Keratinocyte (primary cell): ENCODE measurements at regions not wholly inside any gene's neighbourhood (a gene's known extent, or its start where the extent isn't known, plus 50 kb on each side); places are given as distances from the start of the nearest gene placed in this dataset.

Source experiments
- DNase-seq: peaks from one replicate; pipeline ENCODE4 v3.0.0-alpha.2; 2011; ENCODE audit warnings: low read depth, missing footprints, low spot score
- FAIRE-seq: peaks from 2 replicates; lab custom pipeline; 2011; peaks lifted over from hg19 to GRCh38; lab: Jason Lieb, UNC
- H2AFZ ChIP-seq: 2 replicates; pipeline ENCODE4 v1.6.0; 2012; ENCODE audit warnings: low read length, control low read depth, inconsistent platforms; ENCODE audit not compliant: control insufficient read depth
- H3K27ac ChIP-seq: 2 replicates; pipeline ENCODE4 v1.5.1; 2011; ENCODE audit warnings: low read length; ENCODE audit not compliant: control insufficient read depth, insufficient read depth
- H3K27me3 ChIP-seq: 3 replicates; pipeline ENCODE4 v1.6.0; 2011; ENCODE audit warnings: low read length; ENCODE audit not compliant: control insufficient read depth, insufficient read depth; ENCODE audit errors: extremely low read depth
- H3K36me3 ChIP-seq, 2 experiments: 2 replicates in 1 of 2; 3 replicates in 1 of 2; pipeline ENCODE4 v1.5.1; 2011; ENCODE audit warnings: low read length in 2 of 2, mild to moderate bottlenecking in 1 of 2; ENCODE audit not compliant: control insufficient read depth in 2 of 2, insufficient read depth in 2 of 2; ENCODE audit errors: extremely low read depth in 1 of 2
- H3K4me1 ChIP-seq: 3 replicates; pipeline ENCODE4 v1.5.1; 2011; ENCODE audit warnings: low read length; ENCODE audit not compliant: control insufficient read depth, insufficient read depth; ENCODE audit errors: extremely low read depth
- H3K4me2 ChIP-seq: 3 replicates; pipeline ENCODE4 v1.6.0; 2011; ENCODE audit warnings: low read depth, low read length; ENCODE audit not compliant: control insufficient read depth, insufficient read depth; ENCODE audit errors: extremely low read depth
- H3K4me3 ChIP-seq, 3 experiments: fragments of 200-600 bp in 1 of 3; sonication (generic) in 1 of 3; 2 replicates in 2 of 3; 3 replicates in 1 of 3; pipeline ENCODE4 v1.5.1; 2011 to 2016; ENCODE audit warnings: low read length in 3 of 3, mild to moderate bottlenecking in 3 of 3, control low read depth in 2 of 3, inconsistent platforms in 1 of 3, low read depth in 1 of 3, mixed read lengths in 1 of 3, mixed run types in 1 of 3, moderate library complexity in 1 of 3; ENCODE audit not compliant: control insufficient read depth in 2 of 3, insufficient read depth in 2 of 3; ENCODE audit errors: extremely low read depth in 1 of 3
- H3K79me2 ChIP-seq: 2 replicates; pipeline ENCODE4 v1.6.0; 2012; ENCODE audit warnings: low read length; ENCODE audit not compliant: control insufficient read depth, insufficient read depth
- H3K9ac ChIP-seq: 3 replicates; pipeline ENCODE4 v1.6.0; 2011; ENCODE audit warnings: low read length; ENCODE audit not compliant: control insufficient read depth, insufficient read depth; ENCODE audit errors: extremely low read depth
- H3K9me1 ChIP-seq: 3 replicates; pipeline ENCODE4 v1.6.0; 2011; ENCODE audit warnings: low read length; ENCODE audit not compliant: control insufficient read depth, insufficient read depth; ENCODE audit errors: extremely low read depth
- H3K9me3 ChIP-seq: 2 replicates; pipeline ENCODE4 v1.5.1; 2012; ENCODE audit warnings: low read depth, low read length; ENCODE audit not compliant: control insufficient read depth
- H4K20me1 ChIP-seq: 3 replicates; pipeline ENCODE4 v1.6.0; 2011; ENCODE audit warnings: low read length; ENCODE audit not compliant: control insufficient read depth, insufficient read depth; ENCODE audit errors: extremely low read depth
- EZH2 ChIP-seq: IDR thresholded peaks from one replicate; pipeline ENCODE4 v1.6.1; 2012; ENCODE audit warnings: inconsistent platforms, mild to moderate bottlenecking, low read length, moderate library complexity
- dilution Hi-C: fragments of 300-500 bp; cut with MboI; formaldehyde crosslinking; loops from one replicate; pipeline ENCODE4 v1.7.0; 2020; ENCODE audit warnings: low sequenced_read_pairs; ENCODE audit not compliant: extremely low pct_ligation_motif_present
- TF ChIP-seq, protein P1 (sequence below), 3 experiments: IDR thresholded peaks in 1 of 3; conservative IDR thresholded peaks in 1 of 3; optimal IDR thresholded peaks in 1 of 3; 2 replicates in 2 of 3; 3 replicates in 1 of 3; pipeline versions ENCODE3 to v1.5.1; 2011; ENCODE audit warnings: low read length in 3 of 3, mild to moderate bottlenecking in 3 of 3, moderate library complexity in 2 of 3, control low read depth in 1 of 3, inconsistent platforms in 1 of 3; ENCODE audit not compliant: insufficient read depth in 2 of 3; ENCODE audit errors: extremely low read depth in 1 of 3

DNA sequence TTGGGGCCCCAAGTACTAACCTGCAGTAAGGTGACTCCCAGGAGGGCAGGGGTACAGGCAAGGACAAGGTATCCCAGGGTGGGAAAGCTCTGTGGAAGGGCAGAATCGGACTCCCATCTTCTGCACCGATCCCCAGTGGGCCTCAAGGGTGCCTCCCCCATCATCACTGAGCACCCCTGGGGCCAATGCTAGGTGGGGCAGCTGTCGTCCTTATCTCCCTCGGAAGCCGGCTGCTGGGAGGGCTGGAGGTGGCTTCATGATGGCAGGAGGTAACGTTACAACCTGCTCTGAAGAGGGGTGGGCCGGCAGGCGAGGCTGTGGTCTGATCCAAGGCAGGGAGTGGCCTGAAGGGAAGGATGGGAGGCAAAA, 87.6 kb upstream of the LINC01488 start:
- H3K9ac ChIP-seq: no peak overlapping the region
- no peak for DNase-seq
- H2AFZ ChIP-seq: no peak overlapping the region
- peaks cover 6% of the 10 kb centered on the region for H3K27me3 ChIP-seq
- H3K79me2 ChIP-seq: no peaks in the 10 kb centered on the region
- dilution Hi-C loops: no loop called here
- no peak overlapping the region for H3K27ac ChIP-seq
- no peak overlapping the region for H3K4me3 ChIP-seq
- H3K4me2 ChIP-seq: no peak overlapping the region
- H3K9me3 ChIP-seq: no peaks in the 10 kb centered on the region
- no peaks in the 10 kb centered on the region for H4K20me1 ChIP-seq
- H3K9me1 ChIP-seq: no peaks in the 10 kb centered on the region
- H3K36me3 ChIP-seq: no peaks in the 10 kb centered on the region
- peaks cover 3% of the 10 kb centered on the region for H3K4me1 ChIP-seq
- no peak for FAIRE-seq
- TF ChIP-seq, protein P1, sequence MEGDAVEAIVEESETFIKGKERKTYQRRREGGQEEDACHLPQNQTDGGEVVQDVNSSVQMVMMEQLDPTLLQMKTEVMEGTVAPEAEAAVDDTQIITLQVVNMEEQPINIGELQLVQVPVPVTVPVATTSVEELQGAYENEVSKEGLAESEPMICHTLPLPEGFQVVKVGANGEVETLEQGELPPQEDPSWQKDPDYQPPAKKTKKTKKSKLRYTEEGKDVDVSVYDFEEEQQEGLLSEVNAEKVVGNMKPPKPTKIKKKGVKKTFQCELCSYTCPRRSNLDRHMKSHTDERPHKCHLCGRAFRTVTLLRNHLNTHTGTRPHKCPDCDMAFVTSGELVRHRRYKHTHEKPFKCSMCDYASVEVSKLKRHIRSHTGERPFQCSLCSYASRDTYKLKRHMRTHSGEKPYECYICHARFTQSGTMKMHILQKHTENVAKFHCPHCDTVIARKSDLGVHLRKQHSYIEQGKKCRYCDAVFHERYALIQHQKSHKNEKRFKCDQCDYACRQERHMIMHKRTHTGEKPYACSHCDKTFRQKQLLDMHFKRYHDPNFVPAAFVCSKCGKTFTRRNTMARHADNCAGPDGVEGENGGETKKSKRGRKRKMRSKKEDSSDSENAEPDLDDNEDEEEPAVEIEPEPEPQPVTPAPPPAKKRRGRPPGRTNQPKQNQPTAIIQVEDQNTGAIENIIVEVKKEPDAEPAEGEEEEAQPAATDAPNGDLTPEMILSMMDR (optimal IDR thresholded peaks at IDR 0.05 in 1 of 3, IDR thresholded peaks at IDR 0.05 in 1 of 3, conservative IDR thresholded peaks at IDR 0.05 in 1 of 3; ENCODE audit: extremely low read depth in 1 of 3, insufficient read depth in 2 of 3, low read length in 3 of 3): no peak
- no peak for TF ChIP-seq EZH2

DNA sequence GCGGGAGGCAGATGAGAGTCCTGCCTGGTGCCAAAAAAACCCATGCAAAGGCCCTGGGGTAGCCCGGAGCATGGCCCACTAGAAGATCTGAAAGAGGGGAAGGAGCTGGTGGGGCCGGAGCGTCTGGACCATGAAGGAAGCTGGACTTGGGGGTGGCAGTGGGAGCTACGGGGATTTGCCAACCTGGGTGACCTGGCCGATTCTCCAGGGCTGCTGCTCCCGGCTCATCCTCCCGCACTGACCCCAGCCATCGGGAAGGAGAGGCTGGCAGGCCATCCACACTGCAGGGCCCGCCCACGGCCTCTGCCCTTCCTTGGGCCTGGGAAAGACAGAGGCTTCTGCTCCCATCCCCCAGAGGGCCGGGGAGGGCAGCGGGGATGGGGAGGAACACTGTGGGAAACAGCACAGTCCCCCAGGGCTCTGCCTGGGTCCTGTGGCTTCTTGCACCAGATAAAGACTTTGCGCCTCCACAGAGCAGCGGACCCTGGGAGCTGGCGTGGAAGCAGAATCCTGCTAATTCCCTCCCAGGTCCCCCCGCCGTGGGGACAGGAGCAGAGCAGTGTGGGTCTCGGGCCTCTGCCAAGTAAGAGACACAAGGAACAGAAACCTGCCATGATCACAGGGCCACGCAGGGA, 87.1 kb upstream of the LINC01488 start:
- dilution Hi-C loops: no loop called here
- Histone ChIP-seq H3K79me2 (no peaks in the 10 kb centered on the region), H3K4me1 (peaks cover 8% of the 10 kb centered on the region), H3K9ac (no peak overlapping the region), H3K4me2 (no peak overlapping the region), H3K4me3 (no peak overlapping the region), H3K27me3 (peaks cover 6% of the 10 kb centered on the region), H3K9me3 (no peaks in the 10 kb centered on the region), H3K36me3 (no peaks in the 10 kb centered on the region), H2AFZ (no peak overlapping the region), H3K27ac (no peak overlapping the region), H4K20me1 (no peaks in the 10 kb centered on the region), H3K9me1 (no peaks in the 10 kb centered on the region)
- DNase-seq (no peak), FAIRE-seq (no peak)
- TF ChIP-seq, protein P1 (optimal IDR thresholded peaks at IDR 0.05 in 1 of 3, IDR thresholded peaks at IDR 0.05 in 1 of 3, conservative IDR thresholded peaks at IDR 0.05 in 1 of 3; ENCODE audit: extremely low read depth in 1 of 3, insufficient read depth in 2 of 3, low read length in 3 of 3): no peak
- TF ChIP-seq EZH2: no peak
